NCI-H345 treated with DMSO at 0.1 percent for 48 hours (cell line): ENCODE measurements at regions not wholly inside any gene's neighbourhood (a gene's known extent, or its start where the extent isn't known, plus 50 kb on each side); places are given as distances from the start of the nearest gene placed in this dataset.

ENCODE experiments used
- DNase-seq: peaks from one replicate; lab custom pipeline; 2025; ENCODE audit not compliant: unreplicated experiment; lab: John Stamatoyannopoulos, UW

GRCh38 chr15:70493376-70493775 is 270.0 kb downstream of the UACA start:
- DNase-seq = no peak

GRCh38 chr15:70492240-70493177 is 270.8 kb downstream of the UACA start:
- no peak for DNase-seq

- no peak for DNase-seq
Observed at GRCh38 chr15:70491641-70492040, 271.7 kb downstream of the UACA start.

GRCh38 chr15:70491201-70491621 is 272.1 kb downstream of the UACA start:
- no peak for DNase-seq

GRCh38 chr15:70490838-70491155 is 272.6 kb downstream of the UACA start:
- no peak for DNase-seq

GRCh38 chr15:70490148-70490837 is 273.1 kb downstream of the UACA start:
- no peak for DNase-seq

- no peak for DNase-seq
Observed at GRCh38 chr15:70488941-70489848, 274.2 kb downstream of the UACA start.

GRCh38 chr15:70488002-70488605 is 275.3 kb downstream of the UACA start:
- DNase-seq = no peak

GRCh38 chr15:70487387-70487740 is 276.0 kb downstream of the UACA start:
- DNase-seq = no peak

GRCh38 chr15:70486451-70487386 is 276.6 kb downstream of the UACA start:
- no peak for DNase-seq

- no peak for DNase-seq
Observed at GRCh38 chr15:70486012-70486411, 277.3 kb downstream of the UACA start.

GRCh38 chr15:70484993-70485392 is 278.4 kb downstream of the UACA start:
- DNase-seq = no peak

GRCh38 chr15:70483513-70483912 is 279.8 kb downstream of the UACA start:
- DNase-seq = no peak

- no peak for DNase-seq
Observed at GRCh38 chr15:70480196-70480856, 283.0 kb downstream of the UACA start.

GRCh38 chr15:70479785-70480184 is 283.6 kb downstream of the UACA start:
- DNase-seq = no peak

GRCh38 chr15:70479056-70479455 is 284.3 kb downstream of the UACA start:
- no peak for DNase-seq

- no peak for DNase-seq
Observed at GRCh38 chr15:70478251-70478990, 284.9 kb downstream of the UACA start.

- DNase-seq = no peak
Observed at GRCh38 chr15:70477750-70478250, 285.6 kb downstream of the UACA start.
